Loucy (cell line): ENCODE measurements at regions not wholly inside any gene's neighbourhood (a gene's known extent, or its start where the extent isn't known, plus 50 kb on each side); places are given as distances from the start of the nearest gene placed in this dataset.

Experiments used
- H2AFZ ChIP-seq: fragments of 200-600 bp; sonication (generic); 2 replicates; pipeline ENCODE4 v1.6.0; 2016; ENCODE audit warnings: antibody characterized with exemption, mild to moderate bottlenecking, low read length, moderate library complexity
- H3F3A ChIP-seq: fragments of 200-600 bp; 2 replicates; pipeline ENCODE4 v1.6.0; 2016; ENCODE audit warnings: antibody characterized with exemption, low read depth, mild to moderate bottlenecking
- H3K27me3 ChIP-seq: fragments of 200-600 bp; sonication (generic); 2 replicates; pipeline ENCODE4 v1.6.1; 2014; ENCODE audit warnings: low read length, mild to moderate bottlenecking; ENCODE audit not compliant: insufficient read depth, poor library complexity, severe bottlenecking
- H3K36me3 ChIP-seq: fragments of 200-600 bp; sonication (generic); 2 replicates; pipeline ENCODE4 v1.6.1; 2016; ENCODE audit warnings: low read length; ENCODE audit not compliant: insufficient read depth
- H3K4me1 ChIP-seq: fragments of 200-600 bp; sonication (generic); 2 replicates; pipeline ENCODE4 v1.5.1; 2014; ENCODE audit warnings: low read length, mild to moderate bottlenecking; ENCODE audit not compliant: insufficient read depth, poor library complexity, severe bottlenecking
- H3K4me2 ChIP-seq: fragments of 200-600 bp; sonication (generic); 2 replicates; pipeline ENCODE4 v1.6.0; 2014; ENCODE audit warnings: antibody characterized with exemption, low read length, low read depth, mild to moderate bottlenecking; ENCODE audit not compliant: poor library complexity, severe bottlenecking
- H3K4me3 ChIP-seq: fragments of 200-600 bp; sonication (generic); 2 replicates; pipeline ENCODE4 v1.5.1; 2014; ENCODE audit warnings: low read length, mild to moderate bottlenecking, mixed read lengths; ENCODE audit not compliant: poor library complexity, severe bottlenecking
- H3K79me2 ChIP-seq: fragments of 200-600 bp; sonication (generic); 2 replicates; pipeline ENCODE4 v1.6.1; 2014; ENCODE audit warnings: low read length; ENCODE audit not compliant: insufficient read depth
- H3K9ac ChIP-seq: fragments of 200-600 bp; sonication (generic); 2 replicates; pipeline ENCODE4 v1.6.0; 2014; ENCODE audit warnings: mild to moderate bottlenecking, low read depth, low read length, moderate library complexity; ENCODE audit not compliant: poor library complexity, severe bottlenecking
- H3K9me2 ChIP-seq: fragments of 200-600 bp; sonication (generic); replicated peaks from 2 replicates; pipeline ENCODE4 v1.6.1; 2016; ENCODE audit warnings: low read depth, low read length, mixed read lengths
- H3K9me3 ChIP-seq: fragments of 200-600 bp; sonication (generic); 2 replicates; pipeline ENCODE4 v1.6.1; 2014; ENCODE audit warnings: mild to moderate bottlenecking, antibody characterized with exemption, low read length, low read depth; ENCODE audit not compliant: insufficient read depth
- H4K20me1 ChIP-seq: fragments of 200-600 bp; sonication (generic); 2 replicates; pipeline ENCODE4 v1.6.0; 2014; ENCODE audit warnings: antibody characterized with exemption, low read length, mild to moderate bottlenecking; ENCODE audit not compliant: insufficient read depth, poor library complexity, severe bottlenecking
- EZH2phosphoT487 ChIP-seq: fragments of 200-600 bp; IDR thresholded peaks from 2 replicates; pipeline ENCODE4 v1.6.1; 2018; ENCODE audit warnings: antibody characterized with exemption, mild to moderate bottlenecking, moderate library complexity, borderline replicate concordance
- TF ChIP-seq, protein P1 (sequence below): fragments of 200-600 bp; sonication (generic); conservative IDR thresholded peaks from 2 replicates; pipeline ENCODE4 v1.5.1; 2014; ENCODE audit warnings: mild to moderate bottlenecking, antibody characterized with exemption, low read length

DNA sequence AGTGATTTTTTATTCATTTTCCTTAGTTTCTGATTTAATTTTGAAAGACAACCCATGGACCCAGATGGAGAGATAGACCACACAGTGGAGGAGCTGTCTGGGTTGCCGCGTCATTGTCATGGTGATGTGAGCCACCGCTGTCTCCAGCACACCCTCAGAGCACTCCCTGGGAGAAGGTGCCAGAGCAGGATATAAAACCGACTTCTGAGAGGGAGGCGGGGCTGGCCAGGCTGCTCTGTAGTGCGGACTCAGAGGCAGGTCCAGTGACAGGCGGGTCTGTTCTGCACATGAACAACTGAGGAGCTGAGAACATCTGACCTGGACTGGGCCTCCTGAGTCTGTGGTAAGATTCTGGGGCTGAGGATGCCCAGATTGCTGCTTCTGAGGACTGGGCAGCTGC is 216.3 kb upstream of the NLRP1 start:
- no peak overlapping the region for H3K4me3 ChIP-seq
- H4K20me1 ChIP-seq, result no peaks in the 10 kb centered on the region
- no peak for TF ChIP-seq EZH2phosphoT487
- TF ChIP-seq, protein P1, sequence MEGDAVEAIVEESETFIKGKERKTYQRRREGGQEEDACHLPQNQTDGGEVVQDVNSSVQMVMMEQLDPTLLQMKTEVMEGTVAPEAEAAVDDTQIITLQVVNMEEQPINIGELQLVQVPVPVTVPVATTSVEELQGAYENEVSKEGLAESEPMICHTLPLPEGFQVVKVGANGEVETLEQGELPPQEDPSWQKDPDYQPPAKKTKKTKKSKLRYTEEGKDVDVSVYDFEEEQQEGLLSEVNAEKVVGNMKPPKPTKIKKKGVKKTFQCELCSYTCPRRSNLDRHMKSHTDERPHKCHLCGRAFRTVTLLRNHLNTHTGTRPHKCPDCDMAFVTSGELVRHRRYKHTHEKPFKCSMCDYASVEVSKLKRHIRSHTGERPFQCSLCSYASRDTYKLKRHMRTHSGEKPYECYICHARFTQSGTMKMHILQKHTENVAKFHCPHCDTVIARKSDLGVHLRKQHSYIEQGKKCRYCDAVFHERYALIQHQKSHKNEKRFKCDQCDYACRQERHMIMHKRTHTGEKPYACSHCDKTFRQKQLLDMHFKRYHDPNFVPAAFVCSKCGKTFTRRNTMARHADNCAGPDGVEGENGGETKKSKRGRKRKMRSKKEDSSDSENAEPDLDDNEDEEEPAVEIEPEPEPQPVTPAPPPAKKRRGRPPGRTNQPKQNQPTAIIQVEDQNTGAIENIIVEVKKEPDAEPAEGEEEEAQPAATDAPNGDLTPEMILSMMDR, result no peak
- peaks cover 10% of the 10 kb centered on the region for H3K9me3 ChIP-seq
- H2AFZ ChIP-seq, result no peak overlapping the region
- no peaks in the 10 kb centered on the region for H3K9me2 ChIP-seq
- H3K9ac ChIP-seq, result no peak overlapping the region
- H3F3A ChIP-seq, result no peaks in the 10 kb centered on the region
- no peaks in the 10 kb centered on the region for H3K79me2 ChIP-seq
- H3K4me2 ChIP-seq, result no peak overlapping the region
- no peaks in the 10 kb centered on the region for H3K27me3 ChIP-seq
- H3K4me1 ChIP-seq, result no peaks in the 10 kb centered on the region
- no peaks in the 10 kb centered on the region for H3K36me3 ChIP-seq

DNA sequence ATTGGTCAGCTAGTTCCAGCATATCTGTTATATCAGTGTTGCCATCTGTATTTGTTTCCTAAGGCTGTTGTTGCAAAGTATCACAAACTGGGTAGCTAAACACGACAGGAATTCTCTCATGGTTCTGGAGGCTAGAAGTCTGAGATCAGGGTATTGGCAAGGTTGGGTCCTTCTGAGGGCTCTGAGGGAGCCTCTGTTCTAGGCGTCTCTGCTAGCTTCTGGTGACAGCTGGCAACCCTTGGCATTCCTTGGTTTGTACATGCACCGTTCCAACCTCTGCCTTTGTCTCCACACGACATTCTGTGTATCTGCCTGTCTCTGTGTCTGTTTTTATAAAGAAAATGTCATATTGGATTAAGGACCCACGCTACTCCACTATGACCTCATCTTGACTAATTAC is 219.9 kb upstream of the NLRP1 start:
- H3K4me1 ChIP-seq, result no peaks in the 10 kb centered on the region
- no peak overlapping the region for H3K4me2 ChIP-seq
- no peak overlapping the region for H3K4me3 ChIP-seq
- no peaks in the 10 kb centered on the region for H3F3A ChIP-seq
- no peaks in the 10 kb centered on the region for H3K79me2 ChIP-seq
- H4K20me1 ChIP-seq, result no peaks in the 10 kb centered on the region
- H3K9ac ChIP-seq, result no peak overlapping the region
- no peaks in the 10 kb centered on the region for H3K9me2 ChIP-seq
- H2AFZ ChIP-seq, result no peak overlapping the region
- H3K36me3 ChIP-seq, result no peaks in the 10 kb centered on the region
- H3K27me3 ChIP-seq, result no peaks in the 10 kb centered on the region
- peaks cover 6% of the 10 kb centered on the region for H3K9me3 ChIP-seq
- TF ChIP-seq, protein P1, result no peak
- TF ChIP-seq EZH2phosphoT487, result no peak

DNA sequence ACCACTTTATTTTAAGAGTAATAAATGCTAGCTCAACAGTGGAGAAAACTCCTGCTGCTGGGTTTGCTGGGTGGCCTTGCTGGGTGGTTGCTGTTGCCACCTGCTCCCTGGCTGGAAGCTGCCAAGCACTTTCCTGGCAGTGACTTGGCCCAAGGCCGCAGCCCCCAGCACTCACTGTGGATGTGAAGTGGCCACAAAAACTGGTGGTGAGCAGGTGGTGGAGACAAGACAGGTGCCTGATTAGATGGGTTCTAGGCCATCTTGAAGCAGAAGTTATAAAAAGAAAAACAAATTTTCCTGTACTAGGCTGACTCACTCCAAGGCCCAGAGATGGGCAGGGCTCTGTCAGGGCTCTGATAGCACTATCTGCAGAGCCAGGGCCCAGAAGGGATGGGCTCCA is 224.7 kb upstream of the NLRP1 start:
- Histone ChIP-seq H3K4me3 (no peak overlapping the region), H3K9me2 (no peaks in the 10 kb centered on the region), H3K9ac (no peak overlapping the region), H4K20me1 (no peaks in the 10 kb centered on the region), H3K9me3 (peaks cover 11% of the 10 kb centered on the region), H3K36me3 (no peaks in the 10 kb centered on the region), H3K27me3 (no peaks in the 10 kb centered on the region), H3K79me2 (no peaks in the 10 kb centered on the region), H2AFZ (no peak overlapping the region), H3F3A (no peaks in the 10 kb centered on the region), H3K4me2 (no peak overlapping the region), H3K4me1 (no peaks in the 10 kb centered on the region)
- TF ChIP-seq, protein P1, result no peak
- no peak for TF ChIP-seq EZH2phosphoT487
